ENCODE measurements at regions not wholly inside any gene's neighbourhood (a gene's known extent, or its start where the extent isn't known, plus 50 kb on each side); places are given as distances from the start of the nearest gene placed in this dataset.
A peak's percentile ranks its signal among the peaks of the same experiment; 100 is the strongest.

GRCh38 chr18:44090453-44090852 is 590.2 kb upstream of the SETBP1 start:
- no peaks in the 10 kb centered on the region for H3K36me3 Mint-ChIP-seq (ENCODE audit: low read depth)
- no peak for TF ChIP-seq CTCF (IDR thresholded peaks at IDR 0.05)

GRCh38 chr18:44093253-44093652 is 587.4 kb upstream of the SETBP1 start:
- CTCF ChIA-PET = no interaction called here
- TF ChIP-seq CTCF (IDR thresholded peaks at IDR 0.05) = no peak
- Mint-ChIP-seq H3K4me1 (no peaks in the 10 kb centered on the region), H3K4me3 (no peak overlapping the region), H3K27ac (no peak overlapping the region), H3K36me3 (ENCODE audit: low read depth) (no peaks in the 10 kb centered on the region), H3K9me3 (no peaks in the 10 kb centered on the region), H3K27me3 (peaks cover 14% of the 10 kb centered on the region)
- POLR2A ChIA-PET = no interaction called here
- intact Hi-C loops (cut with micrococcal nuclease) = loop anchor here (10.0 kb wide), 1 partner anchor 468 kb away; no protein-coding TSS in a partner anchor
- DNase-seq (no peak), ATAC-seq (ENCODE audit: low read depth) (no peak)

More at GRCh38 chr18:44090453-44090852, 590.2 kb upstream of the SETBP1 start:
- ChIA-PET CTCF (no interaction called here), POLR2A (interaction anchor here (0.7 kb wide), 1 partner anchor 18 kb away, joined by 3 read pairs; no protein-coding TSS in a partner anchor)
- no peak overlapping the region for H3K4me3 Mint-ChIP-seq
- intact Hi-C loops (cut with micrococcal nuclease) = loop anchor here (10.0 kb wide), 1 partner anchor 466 kb away; no protein-coding TSS in a partner anchor
- H3K9me3 Mint-ChIP-seq = no peaks in the 10 kb centered on the region
- H3K4me1 Mint-ChIP-seq = no peaks in the 10 kb centered on the region
- DNase-seq (no peak), ATAC-seq (ENCODE audit: low read depth) (no peak)
- no peak overlapping the region for H3K27ac Mint-ChIP-seq
- peaks cover 6% of the 10 kb centered on the region for H3K27me3 Mint-ChIP-seq

- intact Hi-C loops (cut with micrococcal nuclease) = loop anchor here (10.0 kb wide), 1 partner anchor 471 kb away; no protein-coding TSS in a partner anchor
- no peak for TF ChIP-seq CTCF (IDR thresholded peaks at IDR 0.05)
- no peak for DNase-seq
- Mint-ChIP-seq H3K9me3 (no peaks in the 10 kb centered on the region), H3K36me3 (ENCODE audit: low read depth) (no peaks in the 10 kb centered on the region), H3K4me3 (no peak overlapping the region), H3K27ac (no peak overlapping the region), H3K27me3 (peaks cover 14% of the 10 kb centered on the region), H3K4me1 (no peaks in the 10 kb centered on the region)
- no peak for ATAC-seq (ENCODE audit: low read depth)
- CTCF ChIA-PET = no interaction called here
- POLR2A ChIA-PET = no interaction called here
Measured at GRCh38 chr18:44096016-44096415, 584.7 kb upstream of the SETBP1 start.

- peaks cover 14% of the 10 kb centered on the region for H3K27me3 Mint-ChIP-seq
- ATAC-seq (ENCODE audit: low read depth) (peak; percentile 40), DNase-seq (no peak)
- H3K4me1 Mint-ChIP-seq = no peaks in the 10 kb centered on the region
- no peaks in the 10 kb centered on the region for H3K9me3 Mint-ChIP-seq
- no peaks in the 10 kb centered on the region for H3K36me3 Mint-ChIP-seq (ENCODE audit: low read depth)
- no peak for TF ChIP-seq CTCF (IDR thresholded peaks at IDR 0.05)
- ChIA-PET POLR2A (no interaction called here), CTCF (interaction anchor here (0.6 to 2.0 kb wide), 4 partner anchors 8 to 1281 kb away, joined by 3 to 17 read pairs (median 4); no protein-coding TSS in a partner anchor)
- H3K27ac Mint-ChIP-seq = no peak overlapping the region
- intact Hi-C loops (cut with micrococcal nuclease) = loop anchor here (1.0 to 10.0 kb wide), 3 partner anchors 474 to 1286 kb away; no protein-coding TSS in a partner anchor
- H3K4me3 Mint-ChIP-seq = no peak overlapping the region
Measured at GRCh38 chr18:44098551-44099098, 582.1 kb upstream of the SETBP1 start.

GRCh38 chr18:44107187-44107586 is 573.5 kb upstream of the SETBP1 start:
- ChIA-PET POLR2A (no interaction called here), CTCF (interaction anchor here (1.4 kb wide), 1 partner anchor 9 kb away, joined by 3 read pairs; no protein-coding TSS in a partner anchor)
- no peak for ATAC-seq (ENCODE audit: low read depth)
- intact Hi-C loops (cut with micrococcal nuclease) = no loop called here
- TF ChIP-seq CTCF (IDR thresholded peaks at IDR 0.05) = no peak
- Mint-ChIP-seq H3K4me1 (no peaks in the 10 kb centered on the region), H3K9me3 (no peaks in the 10 kb centered on the region), H3K27me3 (no peaks in the 10 kb centered on the region), H3K4me3 (no peak overlapping the region), H3K36me3 (ENCODE audit: low read depth) (no peaks in the 10 kb centered on the region), H3K27ac (no peak overlapping the region)
- no peak for DNase-seq

Measured in activated B cell treated with CpG ODN at 0.5 μM for 24 hours (primary cell).